HG02623 (cell line): ENCODE measurements at regions not wholly inside any gene's neighbourhood (a gene's known extent, or its start where the extent isn't known, plus 50 kb on each side); places are given as distances from the start of the nearest gene placed in this dataset.

Experiments used
- ATAC-seq: cut with Tn5 transposase; IDR thresholded peaks from one replicate; pipeline ENCODE4 v1.9.1; 2021; ENCODE audit warnings: moderate library complexity; ENCODE audit not compliant: unreplicated experiment

- ATAC-seq, result no peak
Measured at GRCh38 chr5:51902512-51902911, 519.3 kb downstream of the ISL1 start.

GRCh38 chr5:51908215-51908614, 525.0 kb downstream of the ISL1 start:
- ATAC-seq, result no peak

GRCh38 chr5:51944500-51945125, 561.4 kb downstream of the ISL1 start:
- ATAC-seq, result no peak

GRCh38 chr5:51958473-51958872, 575.2 kb downstream of the ISL1 start:
- no peak for ATAC-seq

- ATAC-seq, result no peak
Measured at GRCh38 chr5:51960617-51961121, 577.4 kb downstream of the ISL1 start.

GRCh38 chr5:51961154-51961562, 577.9 kb downstream of the ISL1 start:
- no peak for ATAC-seq

GRCh38 chr5:51968756-51969155, 585.5 kb downstream of the ISL1 start:
- no peak for ATAC-seq

- ATAC-seq, result no peak
Measured at GRCh38 chr5:51974834-51975233, 591.6 kb downstream of the ISL1 start.

GRCh38 chr5:51977014-51977413, 593.8 kb downstream of the ISL1 start:
- no peak for ATAC-seq

GRCh38 chr5:51983161-51983560, 599.9 kb downstream of the ISL1 start:
- no peak for ATAC-seq

GRCh38 chr5:51986733-51987132, 603.5 kb downstream of the ISL1 start:
- no peak for ATAC-seq

- no peak for ATAC-seq
Measured at GRCh38 chr5:51987239-51987638, 604.0 kb downstream of the ISL1 start.

GRCh38 chr5:51987669-51988209, 604.5 kb downstream of the ISL1 start:
- ATAC-seq, result no peak

- no peak for ATAC-seq
Measured at GRCh38 chr5:51988634-51989033, 605.4 kb downstream of the ISL1 start.

- no peak for ATAC-seq
Measured at GRCh38 chr5:51990241-51990640, 607.0 kb downstream of the ISL1 start.

- no peak for ATAC-seq
Measured at GRCh38 chr5:51990661-51991180, 607.5 kb downstream of the ISL1 start.

- ATAC-seq, result no peak
Measured at GRCh38 chr5:51991940-51992339, 608.7 kb downstream of the ISL1 start.

- no peak for ATAC-seq
Measured at GRCh38 chr5:51995773-51996306, 612.6 kb downstream of the ISL1 start.

GRCh38 chr5:51996356-51996861, 613.2 kb downstream of the ISL1 start:
- no peak for ATAC-seq

- ATAC-seq, result no peak
Measured at GRCh38 chr5:51997500-51997899, 614.3 kb downstream of the ISL1 start.

- ATAC-seq, result no peak
Measured at GRCh38 chr5:51997949-51998348, 614.7 kb downstream of the ISL1 start.

- ATAC-seq, result peak; percentile 66
Measured at GRCh38 chr5:52007230-52007858, 624.1 kb downstream of the ISL1 start.
